KMS-11 (cell line): ENCODE measurements at regions not wholly inside any gene's neighbourhood (a gene's known extent, or its start where the extent isn't known, plus 50 kb on each side); places are given as distances from the start of the nearest gene placed in this dataset.

Experiments used
- H2AFZ ChIP-seq: fragments of 200-600 bp; sonication (generic); 2 replicates; pipeline ENCODE4 v1.6.1; 2016; ENCODE audit warnings: antibody characterized with exemption, mixed run types, low read depth
- H3K27ac ChIP-seq: fragments of 200-600 bp; sonication (generic); 2 replicates; pipeline ENCODE4 v1.6.1; 2016; ENCODE audit warnings: mild to moderate bottlenecking, mixed run types
- H3K27me3 ChIP-seq: fragments of 200-600 bp; sonication (generic); 2 replicates; pipeline ENCODE4 v1.6.1; 2017; ENCODE audit warnings: mild to moderate bottlenecking, low read depth, mixed run types, moderate library complexity; ENCODE audit not compliant: insufficient read depth
- H3K36me3 ChIP-seq: fragments of 200-600 bp; sonication (generic); 2 replicates; pipeline ENCODE4 v1.6.1; 2017; ENCODE audit warnings: mild to moderate bottlenecking, mixed run types; ENCODE audit not compliant: insufficient read depth
- H3K4me1 ChIP-seq: fragments of 200-600 bp; sonication (generic); 2 replicates; pipeline ENCODE4 v1.6.1; 2016; ENCODE audit warnings: mild to moderate bottlenecking, low read depth, mixed run types; ENCODE audit not compliant: poor library complexity, severe bottlenecking
- H3K4me2 ChIP-seq: fragments of 200-600 bp; sonication (generic); 2 replicates; pipeline ENCODE4 v1.7.0; 2016; ENCODE audit warnings: mild to moderate bottlenecking, mixed run types
- H3K4me3 ChIP-seq: fragments of 200-600 bp; sonication (generic); IDR thresholded peaks from 2 replicates; pipeline ENCODE4 v1.6.1; 2017; ENCODE audit warnings: low read depth, low read length, mixed read lengths; ENCODE audit not compliant: insufficient read depth
- H3K79me2 ChIP-seq: fragments of 200-600 bp; sonication (generic); 2 replicates; pipeline ENCODE4 v1.6.1; 2016; ENCODE audit warnings: low read depth, mixed run types; ENCODE audit not compliant: insufficient read depth
- H3K9ac ChIP-seq: fragments of 200-600 bp; sonication (generic); 2 replicates; pipeline ENCODE4 v1.6.1; 2016; ENCODE audit warnings: mild to moderate bottlenecking, mixed run types
- H4K20me1 ChIP-seq: fragments of 200-600 bp; sonication (generic); 2 replicates; pipeline ENCODE4 v1.6.1; 2016; ENCODE audit warnings: mild to moderate bottlenecking, mixed run types; ENCODE audit not compliant: insufficient read depth
- TF ChIP-seq, protein P1 (sequence below): fragments of 200-600 bp; sonication (generic); conservative IDR thresholded peaks from 2 replicates; pipeline ENCODE4 v1.6.1; 2017; ENCODE audit warnings: low read depth, mild to moderate bottlenecking, antibody characterized with exemption, low read length, moderate library complexity, mixed read lengths

DNA sequence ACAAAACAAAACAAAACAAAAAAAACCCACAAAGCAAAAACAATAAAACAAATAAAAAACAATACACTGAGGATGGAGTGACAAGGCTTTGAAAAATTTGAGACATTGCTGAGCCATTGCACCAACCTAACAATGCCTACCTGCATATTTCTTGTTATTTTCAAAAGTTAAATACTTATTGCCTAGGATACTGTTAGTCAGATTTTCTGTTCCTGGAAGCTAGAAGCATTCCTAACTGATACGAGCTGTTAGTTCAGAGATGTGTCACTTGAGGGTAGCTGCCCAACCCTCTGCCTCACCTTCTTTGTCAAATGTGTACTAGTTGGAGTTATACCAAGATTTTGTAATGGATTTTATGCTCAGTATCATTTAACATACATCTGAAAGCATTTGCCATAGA, 187.2 kb downstream of the TXNL1 start:
- no peak overlapping the region for H3K4me3 ChIP-seq
- H3K4me1 ChIP-seq: no peaks in the 10 kb centered on the region
- H3K9ac ChIP-seq: no peak overlapping the region
- H3K27me3 ChIP-seq: no peaks in the 10 kb centered on the region
- no peaks in the 10 kb centered on the region for H3K36me3 ChIP-seq
- no peak overlapping the region for H3K4me2 ChIP-seq
- no peaks in the 10 kb centered on the region for H4K20me1 ChIP-seq
- no peak overlapping the region for H3K27ac ChIP-seq
- no peaks in the 10 kb centered on the region for H3K79me2 ChIP-seq
- H2AFZ ChIP-seq: no peak overlapping the region
- TF ChIP-seq, protein P1, sequence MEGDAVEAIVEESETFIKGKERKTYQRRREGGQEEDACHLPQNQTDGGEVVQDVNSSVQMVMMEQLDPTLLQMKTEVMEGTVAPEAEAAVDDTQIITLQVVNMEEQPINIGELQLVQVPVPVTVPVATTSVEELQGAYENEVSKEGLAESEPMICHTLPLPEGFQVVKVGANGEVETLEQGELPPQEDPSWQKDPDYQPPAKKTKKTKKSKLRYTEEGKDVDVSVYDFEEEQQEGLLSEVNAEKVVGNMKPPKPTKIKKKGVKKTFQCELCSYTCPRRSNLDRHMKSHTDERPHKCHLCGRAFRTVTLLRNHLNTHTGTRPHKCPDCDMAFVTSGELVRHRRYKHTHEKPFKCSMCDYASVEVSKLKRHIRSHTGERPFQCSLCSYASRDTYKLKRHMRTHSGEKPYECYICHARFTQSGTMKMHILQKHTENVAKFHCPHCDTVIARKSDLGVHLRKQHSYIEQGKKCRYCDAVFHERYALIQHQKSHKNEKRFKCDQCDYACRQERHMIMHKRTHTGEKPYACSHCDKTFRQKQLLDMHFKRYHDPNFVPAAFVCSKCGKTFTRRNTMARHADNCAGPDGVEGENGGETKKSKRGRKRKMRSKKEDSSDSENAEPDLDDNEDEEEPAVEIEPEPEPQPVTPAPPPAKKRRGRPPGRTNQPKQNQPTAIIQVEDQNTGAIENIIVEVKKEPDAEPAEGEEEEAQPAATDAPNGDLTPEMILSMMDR: no peak

DNA sequence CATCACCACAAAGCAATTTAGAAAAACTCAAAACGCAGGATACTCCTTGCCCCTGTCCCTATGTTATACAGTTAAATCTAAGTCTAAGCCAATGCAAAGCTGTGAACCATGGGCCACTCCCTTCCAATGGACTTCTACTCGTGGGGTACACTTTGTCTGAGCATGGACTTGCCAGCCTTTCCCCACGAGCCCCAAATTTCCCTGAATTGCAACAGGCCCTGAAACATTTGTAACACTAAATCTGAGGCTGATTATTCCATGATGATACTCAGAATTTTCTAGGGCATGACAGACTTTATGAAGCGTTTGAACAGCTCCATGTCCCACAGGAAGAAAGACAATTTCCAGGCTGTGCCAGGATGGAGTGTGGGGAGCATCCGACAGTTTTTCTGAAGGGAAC, 189.6 kb downstream of the TXNL1 start:
- Histone ChIP-seq H3K4me3 (no peak overlapping the region), H3K9ac (no peak overlapping the region), H3K4me2 (no peak overlapping the region), H3K27ac (no peak overlapping the region), H3K36me3 (no peaks in the 10 kb centered on the region), H3K4me1 (no peaks in the 10 kb centered on the region), H4K20me1 (no peaks in the 10 kb centered on the region), H2AFZ (no peak overlapping the region), H3K79me2 (no peaks in the 10 kb centered on the region), H3K27me3 (no peaks in the 10 kb centered on the region)
- TF ChIP-seq, protein P1: no peak

DNA sequence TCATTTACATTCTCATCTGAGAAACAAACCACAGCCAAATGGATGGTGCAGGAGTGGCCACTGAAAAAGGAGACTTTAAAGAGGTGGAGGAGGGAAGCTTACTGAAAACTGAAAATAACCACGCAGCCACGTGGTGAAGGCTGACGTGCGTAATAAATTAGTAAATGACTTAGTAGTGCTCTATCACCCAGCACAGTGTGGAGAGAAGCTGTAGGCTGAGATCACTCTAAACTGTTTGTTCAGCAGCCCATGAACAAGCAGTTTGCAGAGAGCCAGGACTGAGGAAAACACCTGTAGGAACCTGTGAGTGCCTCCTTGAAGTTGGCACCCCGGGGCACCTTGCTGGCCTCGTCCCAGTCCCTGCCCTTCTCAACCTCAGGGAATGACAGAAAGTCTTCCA, 193.0 kb downstream of the TXNL1 start:
- Histone ChIP-seq H3K4me2 (no peak overlapping the region), H3K27me3 (no peaks in the 10 kb centered on the region), H3K9ac (no peak overlapping the region), H2AFZ (no peak overlapping the region), H3K36me3 (no peaks in the 10 kb centered on the region), H3K79me2 (no peaks in the 10 kb centered on the region), H3K4me1 (no peaks in the 10 kb centered on the region), H4K20me1 (no peaks in the 10 kb centered on the region), H3K27ac (no peak overlapping the region), H3K4me3 (no peak overlapping the region)
- TF ChIP-seq, protein P1: no peak

DNA sequence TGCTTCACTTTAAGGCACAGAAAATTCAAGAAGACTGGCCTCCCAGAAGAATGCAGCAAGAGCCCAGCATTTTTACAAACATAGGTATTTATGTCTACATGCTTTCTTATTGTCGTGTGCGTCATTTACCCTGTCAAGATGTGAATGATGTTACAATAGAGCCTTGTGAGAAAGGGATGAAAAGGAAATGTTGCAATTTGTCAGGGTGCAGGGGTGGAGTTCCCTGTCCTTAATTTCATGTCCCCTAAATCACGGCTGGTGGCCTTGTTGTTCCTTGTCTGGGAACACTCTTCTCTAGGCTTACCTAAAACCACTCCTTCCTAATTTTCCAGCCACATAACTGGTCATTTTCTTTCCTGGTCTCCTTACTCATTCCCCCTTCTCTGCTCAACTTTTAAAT, 194.2 kb downstream of the TXNL1 start:
- Histone ChIP-seq H3K9ac (no peak overlapping the region), H2AFZ (no peak overlapping the region), H3K36me3 (no peaks in the 10 kb centered on the region), H3K27me3 (no peaks in the 10 kb centered on the region), H3K4me3 (no peak overlapping the region), H3K79me2 (no peaks in the 10 kb centered on the region), H4K20me1 (no peaks in the 10 kb centered on the region), H3K4me2 (no peak overlapping the region), H3K27ac (no peak overlapping the region), H3K4me1 (no peaks in the 10 kb centered on the region)
- TF ChIP-seq, protein P1: no peak
